Loucy (cell line): ENCODE measurements at regions not wholly inside any gene's neighbourhood (a gene's known extent, or its start where the extent isn't known, plus 50 kb on each side); places are given as distances from the start of the nearest gene placed in this dataset.

ENCODE experiments used
- CTCF ChIP-seq: fragments of 200-600 bp; sonication (generic); conservative IDR thresholded peaks from 2 replicates; pipeline ENCODE4 v1.5.1; 2014; ENCODE audit warnings: mild to moderate bottlenecking, antibody characterized with exemption, low read length
- EZH2phosphoT487 ChIP-seq: fragments of 200-600 bp; IDR thresholded peaks from 2 replicates; pipeline ENCODE4 v1.6.1; 2018; ENCODE audit warnings: antibody characterized with exemption, mild to moderate bottlenecking, moderate library complexity, borderline replicate concordance

- TF ChIP-seq CTCF (no peak), EZH2phosphoT487 (no peak)
These were observed 68.2 kb upstream of the FAM241A start for GRCh38 chr4:112076919-112077608.
